Neural cell (in vitro differentiated cells): ENCODE measurements at regions not wholly inside any gene's neighbourhood (a gene's known extent, or its start where the extent isn't known, plus 50 kb on each side); places are given as distances from the start of the nearest gene placed in this dataset.
"Not testable (repeated sequence)": the region's sequence is repeated elsewhere in the genome, so short reads cannot be mapped to it uniquely, and the experiment has no call there.

ENCODE experiments used
- EP300 ChIP-seq: fragments of 450-650 bp; conservative IDR thresholded peaks from 2 replicates; pipeline ENCODE4 v1.6.1; 2014; ENCODE audit warnings: antibody characterized with exemption, mild to moderate bottlenecking, moderate library complexity; ENCODE audit not compliant: poor library complexity, severe bottlenecking
- EZH2 ChIP-seq: fragments of 200-600, 300-800 bp; shearing (Covaris generic), sonication (generic); IDR thresholded peaks from 2 replicates; pipeline ENCODE4 v1.6.1; 2014; ENCODE audit warnings: antibody characterized with exemption, low read length, borderline replicate concordance, mild to moderate bottlenecking; ENCODE audit not compliant: insufficient read depth, poor library complexity, severe bottlenecking
- MXI1 ChIP-seq: fragments of 450-650 bp; conservative IDR thresholded peaks from 2 replicates; pipeline ENCODE4 v1.6.1; 2014; ENCODE audit warnings: antibody characterized with exemption, mild to moderate bottlenecking; ENCODE audit not compliant: poor library complexity, severe bottlenecking
- POLR2AphosphoS5 ChIP-seq: IDR thresholded peaks from 2 replicates; pipeline ENCODE4 v1.6.1; 2012
- SMC3 ChIP-seq: fragments of 450-650 bp; conservative IDR thresholded peaks from 2 replicates; pipeline ENCODE4 v1.6.1; 2014; ENCODE audit warnings: antibody characterized with exemption, mild to moderate bottlenecking, moderate library complexity; ENCODE audit not compliant: poor library complexity
- TF ChIP-seq, protein P1 (sequence below): fragments of 450-650 bp; IDR thresholded peaks from 2 replicates; pipeline ENCODE4 v1.5.1; 2014; ENCODE audit warnings: antibody characterized with exemption, mild to moderate bottlenecking, moderate library complexity; ENCODE audit not compliant: poor library complexity, severe bottlenecking

DNA sequence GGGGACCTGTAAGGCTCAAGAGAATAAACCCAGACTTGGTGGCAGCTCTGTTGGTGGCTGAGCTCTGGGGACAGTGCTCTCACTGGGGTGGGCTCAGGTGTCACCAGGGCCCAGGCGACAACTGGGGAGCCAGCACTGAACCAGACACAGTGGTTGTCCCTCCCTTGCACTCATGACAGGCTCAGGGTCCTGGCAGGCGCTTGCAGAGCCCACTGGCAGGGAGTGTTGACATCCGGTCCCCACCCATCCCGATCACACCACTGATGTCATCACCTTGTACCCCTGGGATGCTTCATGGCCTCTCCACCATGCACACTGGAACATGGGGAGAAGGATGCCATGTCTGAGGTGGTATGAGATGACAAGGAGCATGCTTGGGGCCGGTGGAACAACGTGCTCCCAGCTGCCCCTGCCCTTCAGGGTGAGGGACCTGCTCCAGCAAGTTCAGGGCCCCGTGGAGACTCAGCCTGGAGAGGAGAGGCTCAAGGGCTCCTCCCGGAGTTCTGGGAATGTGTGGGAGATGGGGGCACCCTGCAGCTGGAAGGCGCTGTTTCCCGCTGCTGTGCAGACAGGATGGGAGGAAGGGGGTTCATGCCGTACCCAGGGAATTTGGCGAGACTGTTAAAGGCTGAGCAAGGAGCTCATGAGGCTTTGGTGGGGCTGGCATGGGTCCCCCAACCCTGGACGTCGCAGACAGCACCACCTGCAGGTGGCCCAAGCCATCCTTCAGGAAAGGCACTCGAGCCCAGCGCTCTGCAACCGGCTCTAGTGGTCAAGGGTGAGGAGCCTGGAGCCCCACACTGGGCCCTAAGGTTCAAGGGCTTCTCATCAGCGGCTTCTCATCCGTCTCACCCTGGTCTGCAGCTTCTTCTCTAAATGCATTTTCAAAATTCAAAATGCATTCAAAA is 141.1 kb upstream of the ZNF469 start:
- TF ChIP-seq, protein P1, sequence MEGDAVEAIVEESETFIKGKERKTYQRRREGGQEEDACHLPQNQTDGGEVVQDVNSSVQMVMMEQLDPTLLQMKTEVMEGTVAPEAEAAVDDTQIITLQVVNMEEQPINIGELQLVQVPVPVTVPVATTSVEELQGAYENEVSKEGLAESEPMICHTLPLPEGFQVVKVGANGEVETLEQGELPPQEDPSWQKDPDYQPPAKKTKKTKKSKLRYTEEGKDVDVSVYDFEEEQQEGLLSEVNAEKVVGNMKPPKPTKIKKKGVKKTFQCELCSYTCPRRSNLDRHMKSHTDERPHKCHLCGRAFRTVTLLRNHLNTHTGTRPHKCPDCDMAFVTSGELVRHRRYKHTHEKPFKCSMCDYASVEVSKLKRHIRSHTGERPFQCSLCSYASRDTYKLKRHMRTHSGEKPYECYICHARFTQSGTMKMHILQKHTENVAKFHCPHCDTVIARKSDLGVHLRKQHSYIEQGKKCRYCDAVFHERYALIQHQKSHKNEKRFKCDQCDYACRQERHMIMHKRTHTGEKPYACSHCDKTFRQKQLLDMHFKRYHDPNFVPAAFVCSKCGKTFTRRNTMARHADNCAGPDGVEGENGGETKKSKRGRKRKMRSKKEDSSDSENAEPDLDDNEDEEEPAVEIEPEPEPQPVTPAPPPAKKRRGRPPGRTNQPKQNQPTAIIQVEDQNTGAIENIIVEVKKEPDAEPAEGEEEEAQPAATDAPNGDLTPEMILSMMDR, result not testable (repeated sequence)
- TF ChIP-seq EZH2, EP300, POLR2AphosphoS5, MXI1, SMC3: not testable (repeated sequence)
